Ureter (tissue), 1 donor: ENCODE measurements at regions not wholly inside any gene's neighbourhood (a gene's known extent, or its start where the extent isn't known, plus 50 kb on each side); places are given as distances from the start of the nearest gene placed in this dataset.
"Not testable (repeated sequence)": the region's sequence is repeated elsewhere in the genome, so short reads cannot be mapped to it uniquely, and the experiment has no call there.

Experiments used
- DNase-seq: peaks from one replicate; pipeline ENCODE4 v3.0.0-alpha.2; 2020; ENCODE audit warnings: low spot score
- donor health status: DM: yes; HTN: yes; CAD: no.

DNA sequence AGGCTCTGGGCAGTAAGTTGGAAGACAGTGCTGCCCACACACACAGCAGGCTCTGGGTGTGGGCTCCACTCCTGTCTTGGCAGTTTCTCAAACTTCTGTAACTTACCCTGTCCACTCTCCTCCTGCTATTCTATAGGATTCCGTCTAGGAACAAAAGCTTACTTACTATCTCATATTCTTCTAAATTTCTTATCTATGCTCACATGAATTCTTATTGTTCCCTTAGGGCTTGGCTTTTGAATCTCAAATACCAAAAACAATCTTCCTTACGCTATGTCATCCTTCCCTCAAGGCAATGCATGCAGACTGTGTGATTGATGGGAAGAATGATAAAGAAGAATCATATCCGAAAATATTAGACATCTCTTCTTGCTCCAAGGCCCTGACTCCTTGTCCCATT lies 425.9 kb upstream of the ONECUT1 start:
- DNase-seq = no peak

DNA sequence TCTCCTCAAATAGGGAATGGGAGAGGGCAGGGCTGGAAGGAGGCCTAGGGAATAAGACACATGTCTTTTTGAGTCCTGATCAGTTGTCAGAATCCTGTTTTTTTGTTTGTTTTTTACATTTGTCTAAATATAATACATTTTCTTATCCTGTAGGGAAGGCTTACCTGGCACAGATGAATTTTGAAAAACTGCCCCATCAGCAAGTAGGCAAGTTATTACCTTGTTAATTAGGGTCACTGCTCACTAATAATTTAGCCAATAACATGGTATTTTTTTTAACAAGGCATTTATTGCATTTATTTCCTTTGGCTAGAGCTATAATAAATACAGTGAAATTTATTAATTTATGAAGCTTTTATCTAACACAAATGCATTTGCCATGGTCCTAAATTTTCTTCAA lies 423.2 kb upstream of the ONECUT1 start:
- no peak for DNase-seq

DNA sequence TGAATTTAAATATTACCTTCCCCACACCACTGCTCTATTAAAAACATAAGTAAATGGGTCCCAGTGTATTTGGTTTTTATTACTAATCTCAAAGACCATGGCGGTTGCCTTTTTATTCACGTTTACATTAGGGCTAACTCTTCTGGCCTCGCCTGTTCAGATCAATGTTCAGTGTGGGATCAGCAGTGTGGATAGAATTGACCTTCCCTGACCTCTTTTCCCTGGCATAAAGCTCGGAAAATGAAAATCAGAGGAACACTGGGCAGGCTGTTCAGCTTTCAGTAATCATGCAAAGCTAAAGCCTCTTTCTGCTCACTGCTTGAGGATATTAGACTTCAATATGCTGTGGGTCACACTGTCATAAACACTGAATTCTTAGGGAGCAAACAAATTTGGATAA lies 422.6 kb upstream of the ONECUT1 start:
- DNase-seq = no peak

DNA sequence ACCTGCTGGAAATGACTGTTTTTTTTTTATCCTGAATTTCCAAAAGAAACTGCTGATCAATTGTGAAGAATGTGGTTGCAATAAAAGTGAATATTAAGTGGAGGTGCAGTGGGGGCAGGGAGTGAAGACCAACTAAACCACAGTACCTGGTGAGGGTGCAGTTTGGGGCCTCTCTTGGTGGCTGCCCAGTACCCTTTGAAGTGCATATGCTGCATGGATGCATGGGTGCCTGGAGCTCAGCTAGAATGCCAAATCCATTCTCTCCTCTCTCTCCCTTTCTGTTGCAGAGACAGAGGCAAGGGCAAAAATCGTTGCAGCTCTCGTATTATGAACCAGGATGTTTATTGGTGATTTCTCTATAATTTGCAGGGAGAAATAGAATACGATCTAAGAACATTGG lies 420.5 kb upstream of the ONECUT1 start:
- no peak for DNase-seq

- DNase-seq = no peak
These were observed 419.4 kb upstream of the ONECUT1 start for GRCh38 chr15:53209396-53210042.

DNA sequence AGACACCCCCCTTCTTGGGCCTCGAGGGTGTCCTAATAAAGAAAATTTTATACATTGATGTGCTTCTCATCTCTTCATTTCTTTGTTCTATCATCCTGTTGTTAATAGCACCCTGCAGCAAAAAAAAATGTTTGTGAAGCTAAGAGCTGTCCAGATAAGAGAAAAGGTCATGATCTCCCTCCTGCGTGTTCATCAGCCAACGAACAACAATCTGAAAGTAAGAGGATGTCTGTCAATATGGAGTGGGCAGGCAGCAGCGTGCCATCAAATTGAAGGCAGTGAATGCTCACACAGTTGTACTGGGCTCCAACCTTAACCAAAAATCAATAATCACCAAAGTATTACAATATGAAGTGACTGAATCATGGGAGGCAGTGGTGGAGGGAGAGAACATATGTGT lies 418.6 kb upstream of the ONECUT1 start:
- no peak for DNase-seq

GRCh38 chr15:53203454-53203853 lies 413.3 kb upstream of the ONECUT1 start:
- DNase-seq = no peak

DNA sequence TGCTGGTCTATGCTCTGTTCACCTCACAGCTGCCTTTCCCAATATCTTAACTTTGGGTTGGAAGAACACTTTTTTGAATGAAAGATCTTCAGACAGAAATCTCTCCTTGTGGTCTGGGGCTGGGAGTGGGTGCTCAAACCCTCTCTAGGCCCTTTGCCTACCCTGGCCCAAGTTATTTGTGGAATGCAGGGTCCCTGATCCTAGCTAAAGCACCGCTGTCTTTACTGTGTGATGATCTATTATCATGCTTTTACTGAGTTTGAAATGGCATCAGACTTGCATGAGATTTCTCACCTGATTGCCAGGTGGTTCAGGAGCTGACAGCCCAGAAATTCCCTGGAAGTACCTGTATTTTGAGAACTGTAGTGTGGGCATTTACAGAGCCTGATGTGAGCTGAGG lies 412.7 kb upstream of the ONECUT1 start:
- no peak for DNase-seq

DNA sequence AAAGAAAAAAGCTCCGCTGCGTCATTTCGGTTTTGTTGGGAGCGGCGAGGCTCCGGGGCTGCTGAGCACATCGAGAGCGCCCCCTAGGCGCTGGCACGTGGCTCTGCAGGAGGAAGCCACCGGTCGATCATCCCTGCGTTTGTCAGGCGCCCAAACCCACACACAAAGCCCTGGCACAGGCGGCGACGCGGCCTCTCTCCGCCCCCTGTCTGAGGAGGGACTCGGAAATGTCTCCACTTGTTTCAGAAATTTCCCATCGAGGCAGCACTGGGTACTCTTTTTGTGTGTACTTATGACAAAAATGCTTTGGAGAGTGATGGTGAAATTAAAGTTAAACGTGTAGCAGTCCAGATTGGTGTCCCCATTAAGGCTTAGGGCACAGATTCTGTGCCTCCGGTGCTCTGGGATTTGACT lies 407.3 kb upstream of the ONECUT1 start:
- peak; percentile 54 for DNase-seq

DNA sequence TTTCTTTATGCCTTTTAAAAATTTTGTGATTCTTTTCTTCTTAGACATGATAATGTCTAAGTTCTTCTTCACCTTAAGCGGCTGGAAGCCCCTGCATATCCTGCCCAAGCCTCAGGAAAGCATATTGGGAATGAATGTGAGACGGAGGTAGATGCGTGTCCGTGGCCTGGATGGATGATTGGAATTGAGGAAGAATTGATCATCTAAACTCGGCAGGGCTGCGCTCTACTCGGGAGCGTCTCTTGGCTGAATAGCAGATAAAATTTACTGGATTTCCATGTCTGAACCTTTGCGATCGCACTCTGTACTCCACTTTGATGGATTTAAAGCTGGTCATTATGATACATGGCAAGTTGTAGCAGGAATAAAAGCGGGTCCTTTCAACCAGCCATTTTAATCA lies 406.7 kb upstream of the ONECUT1 start:
- no peak for DNase-seq

DNA sequence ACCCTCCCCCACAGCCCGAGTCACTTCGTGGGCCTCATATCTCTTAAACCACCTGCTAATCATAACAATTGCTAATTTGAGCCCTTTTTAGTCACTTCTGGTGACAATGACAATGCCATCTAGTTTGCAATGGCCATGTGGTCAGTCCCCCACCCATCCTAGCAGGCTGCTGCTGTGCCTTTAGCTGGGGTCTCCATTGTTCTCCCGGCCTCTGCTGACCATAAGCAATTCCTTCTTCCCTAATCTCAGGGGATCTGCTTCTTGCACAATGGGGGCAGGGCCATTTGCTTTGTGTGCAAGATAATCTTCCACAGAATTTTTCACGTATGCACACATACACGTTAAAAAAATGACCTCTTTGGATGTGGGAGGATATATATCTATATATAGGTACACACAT lies 406.1 kb upstream of the ONECUT1 start:
- DNase-seq = no peak

GRCh38 chr15:53193149-53193548 lies 403.0 kb upstream of the ONECUT1 start:
- DNase-seq = no peak

GRCh38 chr15:53189860-53190259 lies 399.7 kb upstream of the ONECUT1 start:
- no peak for DNase-seq

GRCh38 chr15:53183449-53183848 lies 393.3 kb upstream of the ONECUT1 start:
- not testable (repeated sequence) for DNase-seq

DNA sequence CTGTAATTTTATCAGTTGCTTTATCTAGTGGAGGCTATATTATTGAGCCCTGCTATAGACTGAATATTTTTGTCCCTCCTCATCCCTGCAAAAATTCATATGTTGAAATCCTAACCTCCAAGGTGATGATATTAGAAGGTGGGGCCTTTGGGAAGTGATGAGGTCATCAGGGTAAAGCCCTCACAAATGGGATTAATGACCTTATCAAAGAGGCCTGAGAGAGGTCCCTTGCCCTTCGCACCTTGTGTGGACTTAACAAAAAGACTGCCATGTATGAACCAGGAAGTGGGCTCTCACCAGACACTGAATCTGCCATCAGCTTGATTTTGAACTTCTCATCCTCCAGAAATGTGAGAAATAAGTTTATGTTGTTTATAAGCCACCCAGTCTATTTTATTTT lies 381.4 kb upstream of the ONECUT1 start:
- no peak for DNase-seq

GRCh38 chr15:53166684-53167201 lies 376.6 kb upstream of the ONECUT1 start:
- DNase-seq = no peak

GRCh38 chr15:53165988-53166683 lies 376.0 kb upstream of the ONECUT1 start:
- DNase-seq = no peak

DNA sequence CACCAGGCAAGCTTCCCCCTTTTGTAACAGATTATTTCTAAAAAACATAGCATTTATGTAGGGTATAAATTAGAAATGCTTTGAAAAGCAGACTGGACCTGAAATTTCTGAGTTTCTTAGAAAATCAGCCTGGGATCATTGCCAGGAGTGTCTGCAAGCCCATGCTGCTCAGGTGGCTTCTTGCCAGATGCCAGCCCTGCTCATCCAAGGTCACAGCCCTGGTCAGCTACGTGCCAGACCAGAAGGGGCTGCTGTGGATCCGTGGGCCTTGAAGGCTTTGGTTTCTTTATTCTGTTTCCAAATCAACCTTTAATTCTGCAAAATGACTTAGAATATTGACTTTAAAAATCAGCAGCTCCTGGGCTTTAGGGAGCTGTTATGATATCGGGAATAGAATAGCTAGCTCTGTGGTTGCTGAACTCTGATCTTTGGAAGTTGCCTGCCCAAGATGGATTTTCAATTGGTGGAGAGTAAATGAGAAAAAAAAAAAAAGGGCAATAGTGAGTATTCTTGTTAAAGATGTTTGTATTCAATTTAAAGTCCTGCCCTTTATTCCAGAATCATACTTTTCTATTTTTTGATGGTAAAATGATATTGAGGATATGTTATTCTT lies 370.1 kb upstream of the ONECUT1 start:
- DNase-seq = no peak

GRCh38 chr15:53159458-53159857 lies 369.3 kb upstream of the ONECUT1 start:
- DNase-seq = no peak

- no peak for DNase-seq
These were observed 368.9 kb upstream of the ONECUT1 start for GRCh38 chr15:53158995-53159394.

DNA sequence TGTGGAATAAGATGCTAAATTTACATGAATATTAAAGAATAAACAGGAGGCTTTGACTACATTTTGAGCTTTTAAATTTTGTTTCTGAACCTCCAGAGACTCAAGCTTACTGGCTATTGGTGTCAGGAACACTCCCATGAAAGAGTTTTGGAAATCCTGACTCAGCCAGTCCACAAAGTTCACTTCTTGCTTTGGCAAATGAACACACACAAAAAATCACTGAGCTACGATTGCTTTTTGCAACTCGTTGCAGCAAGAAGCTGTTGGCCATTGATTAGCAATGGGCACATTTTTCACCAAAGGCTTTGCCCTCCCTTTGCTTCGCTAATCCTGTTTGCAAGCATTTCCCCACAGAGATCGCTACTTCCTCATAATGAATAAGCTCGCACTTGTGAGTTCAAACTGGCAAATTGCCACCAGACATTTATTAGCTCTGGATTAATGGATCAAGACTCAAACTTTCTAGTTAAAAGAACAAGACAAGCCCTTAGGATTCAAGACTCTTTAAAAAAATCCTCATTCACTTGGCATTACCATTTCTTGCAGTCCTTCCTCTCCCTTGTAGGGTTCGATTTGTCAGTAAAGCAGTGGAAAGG lies 343.2 kb upstream of the ONECUT1 start:
- DNase-seq = no peak

GRCh38 chr15:53130943-53131342 lies 340.8 kb upstream of the ONECUT1 start:
- no peak for DNase-seq
